Endothelial cell of umbilical vein (primary cell): ENCODE measurements at regions not wholly inside any gene's neighbourhood (a gene's known extent, or its start where the extent isn't known, plus 50 kb on each side); places are given as distances from the start of the nearest gene placed in this dataset.

Experiments used
- BruUV-seq: library from RNA; stranded (reverse); fragments of 400-500 nt; replicated peaks from 2 replicates; lab custom pipeline; 2021; lab: Mats Ljungman, UMichigan
- CTCF ChIA-PET: fragments of 300-600, 350-600 bp; sonication (Branson Sonifier 250); formaldehyde crosslinking; loops from one replicate; lab custom pipeline; 2021; ENCODE audit warnings: antibody characterized with exemption, inconsistent platforms; lab: Charles Lee
- POLR2A ChIA-PET: fragments of 300-600, 350-600 bp; sonication (Branson Sonifier 250); formaldehyde crosslinking; loops from one replicate; lab custom pipeline; 2021; ENCODE audit warnings: antibody characterized with exemption, inconsistent platforms; lab: Charles Lee
- DNase-seq: peaks from one replicate; pipeline ENCODE4 v3.0.0-alpha.2; 2011; ENCODE audit warnings: low read depth, low spot score
- FAIRE-seq: peaks from 2 replicates; lab custom pipeline; 2011; peaks lifted over from hg19 to GRCh38; lab: Jason Lieb, UNC
- H2AFZ ChIP-seq: 2 replicates; pipeline ENCODE4 v1.6.0; 2012; ENCODE audit warnings: low read depth, low read length, control low read depth, inconsistent platforms
- H3K27ac ChIP-seq: 2 replicates; pipeline ENCODE4 v1.5.1; 2011; ENCODE audit warnings: low read depth, mild to moderate bottlenecking, control low read depth, low read length, moderate library complexity; ENCODE audit not compliant: insufficient read depth
- H3K27me3 ChIP-seq, 2 experiments: 2 replicates each; pipeline versions ENCODE4 v1.6.0 to v1.6.1; 2011; ENCODE audit warnings: low read length in 2 of 2, mixed read lengths in 1 of 2; ENCODE audit not compliant: control insufficient read depth in 2 of 2, insufficient read depth in 2 of 2
- H3K36me3 ChIP-seq, 2 experiments: 2 replicates in 1 of 2; 3 replicates in 1 of 2; pipeline ENCODE4 v1.5.1; 2011; ENCODE audit warnings: low read length in 2 of 2, mild to moderate bottlenecking in 1 of 2, moderate library complexity in 1 of 2; ENCODE audit not compliant: control insufficient read depth in 2 of 2, insufficient read depth in 2 of 2; ENCODE audit errors: extremely low read depth in 1 of 2
- H3K4me1 ChIP-seq: 3 replicates; pipeline ENCODE4 v1.5.1; 2011; ENCODE audit warnings: mild to moderate bottlenecking, low read length; ENCODE audit not compliant: control insufficient read depth, insufficient read depth; ENCODE audit errors: extremely low read depth
- H3K4me2 ChIP-seq: 2 replicates; pipeline ENCODE4 v1.6.1; 2011; ENCODE audit warnings: low read length, control low read depth, mixed read lengths; ENCODE audit not compliant: insufficient read depth
- H3K4me3 ChIP-seq, 3 experiments: fragments of 200-600 bp in 1 of 3; sonication (generic), shearing (Covaris generic) in 1 of 3; replicated peaks in 1 of 3; 2 replicates each; pipeline ENCODE4 v1.5.1; 2011 to 2016; ENCODE audit warnings: control low read depth in 3 of 3, low read length in 3 of 3, mild to moderate bottlenecking in 2 of 3, inconsistent platforms in 1 of 3, low read depth in 1 of 3, moderate library complexity in 1 of 3; ENCODE audit not compliant: insufficient read depth in 1 of 3
- H3K79me2 ChIP-seq: 2 replicates; pipeline ENCODE4 v1.6.0; 2012; ENCODE audit warnings: low read length, inconsistent platforms; ENCODE audit not compliant: control insufficient read depth, insufficient read depth
- H3K9ac ChIP-seq: replicated peaks from 2 replicates; pipeline ENCODE3; 2011; ENCODE audit warnings: low read length, control low read depth; ENCODE audit not compliant: insufficient read depth; ENCODE audit errors: extremely low read depth
- H3K9me1 ChIP-seq: replicated peaks from 3 replicates; pipeline ENCODE4 v1.6.0; 2011; ENCODE audit warnings: mild to moderate bottlenecking, low read length; ENCODE audit not compliant: control insufficient read depth, insufficient read depth; ENCODE audit errors: extremely low read depth
- H3K9me3 ChIP-seq: replicated peaks from 2 replicates; pipeline ENCODE4 v1.5.1; 2012; ENCODE audit warnings: low read length, inconsistent platforms; ENCODE audit not compliant: control insufficient read depth, insufficient read depth
- H4K20me1 ChIP-seq: replicated peaks from 2 replicates; pipeline ENCODE3; 2011; ENCODE audit warnings: mild to moderate bottlenecking, low read length; ENCODE audit not compliant: control insufficient read depth, insufficient read depth; ENCODE audit errors: extremely low read depth
- EZH2 ChIP-seq: IDR thresholded peaks from 2 replicates; pipeline ENCODE4 v1.6.1; 2012; ENCODE audit warnings: borderline replicate concordance, low read depth, mild to moderate bottlenecking, moderate library complexity, low read length, inconsistent platforms; ENCODE audit not compliant: severe bottlenecking
- FOS ChIP-seq: IDR thresholded peaks from 2 replicates; pipeline ENCODE4 v1.6.1; 2011; ENCODE audit warnings: mild to moderate bottlenecking, low read length, moderate library complexity, borderline replicate concordance; ENCODE audit not compliant: insufficient read depth
- GATA2 ChIP-seq: IDR thresholded peaks from 2 replicates; pipeline ENCODE4 v1.7.0; 2011; ENCODE audit warnings: low read depth, mild to moderate bottlenecking, moderate library complexity, mixed read lengths, low read length; ENCODE audit not compliant: insufficient read length, insufficient read depth
- JUN ChIP-seq: IDR thresholded peaks from 2 replicates; pipeline ENCODE4 v1.6.1; 2011; ENCODE audit warnings: borderline replicate concordance, low read depth; ENCODE audit not compliant: insufficient read length, insufficient read depth
- MAX ChIP-seq: IDR thresholded peaks from 2 replicates; pipeline ENCODE4 v1.6.1; 2011; ENCODE audit not compliant: insufficient read depth, insufficient read length
- MYC ChIP-seq: IDR thresholded peaks from one replicate; pipeline ENCODE4 v1.6.1; 2011; ENCODE audit warnings: mild to moderate bottlenecking, low read depth, low read length
- POLR2A ChIP-seq: IDR thresholded peaks from 2 replicates; pipeline ENCODE4 v1.6.1; 2012; ENCODE audit warnings: low read depth, mild to moderate bottlenecking, control low read depth, low read length
- POLR2AphosphoS5 ChIP-seq: IDR thresholded peaks from 2 replicates; pipeline ENCODE4 v1.6.1; 2012; ENCODE audit warnings: low read depth, mild to moderate bottlenecking, control low read depth, low read length, moderate library complexity; ENCODE audit not compliant: insufficient read depth
- dilution Hi-C: fragments of 300-500 bp; cut with MboI; formaldehyde crosslinking; loops from one replicate; pipeline ENCODE4 v1.15.0; 2019; ENCODE audit warnings: low sequenced_read_pairs; ENCODE audit not compliant: extremely low pct_ligation_motif_present
- intact Hi-C: fragments of 100-400 bp; cut with micrococcal nuclease; formaldehyde crosslinking; loops from one replicate; pipeline ENCODE4 v1.10.0; 2022
- TF ChIP-seq, protein P1 (sequence below), 2 donors: IDR thresholded peaks; 1 replicate in 1 of 2; 2 replicates in 1 of 2; pipeline ENCODE4 v1.5.1; 2011; ENCODE audit warnings: low read length in 2 of 2, mild to moderate bottlenecking in 2 of 2, moderate library complexity in 2 of 2, control low read depth in 1 of 2, inconsistent platforms in 1 of 2, low read depth in 1 of 2; ENCODE audit not compliant: insufficient read depth in 1 of 2; ENCODE audit errors: extremely low read depth in 1 of 2

GRCh38 chr2:105490204-105490603 is 91.4 kb upstream of the FHL2 start:
- dilution Hi-C loops: no loop called here
- Histone ChIP-seq H3K4me1 (no peaks in the 10 kb centered on the region), H3K4me2 (no peak overlapping the region), H3K79me2 (no peaks in the 10 kb centered on the region), H3K9me3 (no peaks in the 10 kb centered on the region), H3K27me3 (peaks cover 13 to 23% of the 10 kb centered on the region in 2 experiments), H3K9me1 (no peaks in the 10 kb centered on the region), H3K36me3 (no peaks in the 10 kb centered on the region), H3K27ac (no peak overlapping the region), H4K20me1 (no peaks in the 10 kb centered on the region), H3K9ac (no peak overlapping the region), H2AFZ (no peak overlapping the region), H3K4me3 (no peak overlapping the region)
- ChIA-PET CTCF (no interaction called here), POLR2A (no interaction called here)
- BruUV-seq: no TSS peak
- DNase-seq: no peak
- intact Hi-C loops: no loop called here
- FAIRE-seq: no peak
- TF ChIP-seq EZH2 (no peak), GATA2 (no peak), POLR2A (no peak), MYC (no peak), POLR2AphosphoS5 (no peak), MAX (no peak), FOS (no peak), JUN (no peak)
- TF ChIP-seq, protein P1, sequence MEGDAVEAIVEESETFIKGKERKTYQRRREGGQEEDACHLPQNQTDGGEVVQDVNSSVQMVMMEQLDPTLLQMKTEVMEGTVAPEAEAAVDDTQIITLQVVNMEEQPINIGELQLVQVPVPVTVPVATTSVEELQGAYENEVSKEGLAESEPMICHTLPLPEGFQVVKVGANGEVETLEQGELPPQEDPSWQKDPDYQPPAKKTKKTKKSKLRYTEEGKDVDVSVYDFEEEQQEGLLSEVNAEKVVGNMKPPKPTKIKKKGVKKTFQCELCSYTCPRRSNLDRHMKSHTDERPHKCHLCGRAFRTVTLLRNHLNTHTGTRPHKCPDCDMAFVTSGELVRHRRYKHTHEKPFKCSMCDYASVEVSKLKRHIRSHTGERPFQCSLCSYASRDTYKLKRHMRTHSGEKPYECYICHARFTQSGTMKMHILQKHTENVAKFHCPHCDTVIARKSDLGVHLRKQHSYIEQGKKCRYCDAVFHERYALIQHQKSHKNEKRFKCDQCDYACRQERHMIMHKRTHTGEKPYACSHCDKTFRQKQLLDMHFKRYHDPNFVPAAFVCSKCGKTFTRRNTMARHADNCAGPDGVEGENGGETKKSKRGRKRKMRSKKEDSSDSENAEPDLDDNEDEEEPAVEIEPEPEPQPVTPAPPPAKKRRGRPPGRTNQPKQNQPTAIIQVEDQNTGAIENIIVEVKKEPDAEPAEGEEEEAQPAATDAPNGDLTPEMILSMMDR (IDR thresholded peaks at IDR 0.05; ENCODE audit: extremely low read depth in 1 of 2, insufficient read depth in 1 of 2, low read depth in 1 of 2, low read length in 2 of 2): no peak
